H1 (cell line): ENCODE measurements at regions not wholly inside any gene's neighbourhood (a gene's known extent, or its start where the extent isn't known, plus 50 kb on each side); places are given as distances from the start of the nearest gene placed in this dataset.

Source experiments
- NANOG ChIP-seq: IDR thresholded peaks from 2 replicates; pipeline ENCODE4 v1.6.1; 2011; ENCODE audit warnings: low read length, low read depth, mild to moderate bottlenecking, inconsistent platforms; ENCODE audit not compliant: insufficient read depth, poor library complexity, severe bottlenecking

- TF ChIP-seq NANOG = no peak
These were observed 52.2 kb upstream of the RIOK3 start (continued) for GRCh38 chr18:23400918-23401317.
